ENCODE measurements at regions not wholly inside any gene's neighbourhood (a gene's known extent, or its start where the extent isn't known, plus 50 kb on each side); places are given as distances from the start of the nearest gene placed in this dataset.

GRCh38 chr3:164174059-164174458, 904.2 kb downstream of the SI start:
- no peak for DNase-seq
- Histone ChIP-seq H3K27me3 (ENCODE audit: low read depth) (no peaks in the 10 kb centered on the region), H3K9me3 (replicated peaks) (peaks cover 16% of the 10 kb centered on the region), H3K4me1 (no peaks in the 10 kb centered on the region), H3K36me3 (no peaks in the 10 kb centered on the region), H3K4me3 (no peak overlapping the region), H3K27ac (replicated peaks) (no peak overlapping the region)
- no peak for TF ChIP-seq CTCF (IDR thresholded peaks at IDR 0.05; ENCODE audit: borderline replicate concordance)
- intact Hi-C loops (cut with micrococcal nuclease), result no loop called here

- DNase-seq, result no peak
Measured at GRCh38 chr3:164155400-164155799, 922.9 kb downstream of the SI start.

GRCh38 chr3:164144824-164145223, 933.5 kb downstream of the SI start:
- no peak for TF ChIP-seq CTCF (IDR thresholded peaks at IDR 0.05; ENCODE audit: borderline replicate concordance)
- H3K27ac ChIP-seq (replicated peaks), result no peak overlapping the region
- intact Hi-C loops (cut with micrococcal nuclease), result no loop called here
- peaks cover 58% of the 10 kb centered on the region for H3K9me3 ChIP-seq (replicated peaks)
- H3K27me3 ChIP-seq (ENCODE audit: low read depth), result no peaks in the 10 kb centered on the region
- H3K4me3 ChIP-seq, result no peak overlapping the region
- no peak for DNase-seq
- no peaks in the 10 kb centered on the region for H3K4me1 ChIP-seq
- H3K36me3 ChIP-seq, result no peaks in the 10 kb centered on the region

More at GRCh38 chr3:164155400-164155799, 922.9 kb downstream of the SI start:
- H3K4me3 ChIP-seq, result no peak overlapping the region
- H3K27ac ChIP-seq (replicated peaks), result no peak overlapping the region
- no peaks in the 10 kb centered on the region for H3K4me1 ChIP-seq
- TF ChIP-seq CTCF (IDR thresholded peaks at IDR 0.05; ENCODE audit: borderline replicate concordance), result no peak
- intact Hi-C loops (cut with micrococcal nuclease), result no loop called here
- H3K27me3 ChIP-seq (ENCODE audit: low read depth), result no peaks in the 10 kb centered on the region
- no peaks in the 10 kb centered on the region for H3K36me3 ChIP-seq
- peaks cover 29% of the 10 kb centered on the region for H3K9me3 ChIP-seq (replicated peaks)

GRCh38 chr3:164132878-164133277, 945.4 kb downstream of the SI start:
- Histone ChIP-seq H3K36me3 (no peaks in the 10 kb centered on the region), H3K27ac (replicated peaks) (no peak overlapping the region), H3K9me3 (replicated peaks) (peaks cover 10% of the 10 kb centered on the region), H3K27me3 (ENCODE audit: low read depth) (no peaks in the 10 kb centered on the region), H3K4me3 (no peak overlapping the region), H3K4me1 (no peaks in the 10 kb centered on the region)
- TF ChIP-seq CTCF (IDR thresholded peaks at IDR 0.05; ENCODE audit: borderline replicate concordance), result no peak
- DNase-seq, result no peak
- intact Hi-C loops (cut with micrococcal nuclease), result no loop called here

- Histone ChIP-seq H3K9me3 (replicated peaks) (peaks cover 10% of the 10 kb centered on the region), H3K4me1 (no peaks in the 10 kb centered on the region), H3K27ac (replicated peaks) (no peak overlapping the region), H3K27me3 (ENCODE audit: low read depth) (no peaks in the 10 kb centered on the region), H3K36me3 (no peaks in the 10 kb centered on the region), H3K4me3 (no peak overlapping the region)
- intact Hi-C loops (cut with micrococcal nuclease), result no loop called here
- DNase-seq, result no peak
- TF ChIP-seq CTCF (IDR thresholded peaks at IDR 0.05; ENCODE audit: borderline replicate concordance), result no peak
Measured at GRCh38 chr3:164113371-164114332, 964.6 kb downstream of the SI start.
